Upper lobe of left lung (tissue), 6 donors: ENCODE measurements at regions not wholly inside any gene's neighbourhood (a gene's known extent, or its start where the extent isn't known, plus 50 kb on each side); places are given as distances from the start of the nearest gene placed in this dataset.

ENCODE experiments used
- ATAC-seq, 2 donors: fragments of 200-7000 bp; cut with Tn5 transposase; one replicate each; pipeline ENCODE4 v1.9.1; 2022; ENCODE audit warnings: mild to moderate bottlenecking in 2 of 2, moderate library complexity in 2 of 2; ENCODE audit not compliant: low FRiP score in 2 of 2
- DNase-seq, 2 donors: peaks; one replicate each; pipeline ENCODE4 v3.0.0-alpha.2; 2019 to 2020
- H3K27ac ChIP-seq, 4 donors: fragments of 200-600 bp; sonication (generic); one replicate each; pipeline ENCODE4 v1.5.1; 2016 to 2019
- H3K27me3 ChIP-seq, 4 donors: fragments of 200-600 bp; sonication (generic); one replicate each; pipeline ENCODE4 v1.5.1; 2017 to 2019
- H3K36me3 ChIP-seq, 4 donors: fragments of 200-600 bp; sonication (generic); one replicate each; pipeline ENCODE4 v1.5.1; 2016 to 2019
- H3K4me1 ChIP-seq, 4 donors: fragments of 200-600 bp; sonication (generic); one replicate each; pipeline ENCODE4 v1.5.1; 2018 to 2019
- H3K4me3 ChIP-seq, 4 donors: fragments of 200-600 bp; sonication (generic); one replicate each; pipeline ENCODE4 v1.5.1; 2017 to 2019; ENCODE audit warnings: mild to moderate bottlenecking in 2 of 4, moderate library complexity in 1 of 4
- H3K9me3 ChIP-seq, 4 donors: fragments of 200-600 bp; sonication (generic); one replicate each; pipeline ENCODE4 v1.5.1; 2018 to 2019
- EP300 ChIP-seq, 4 donors: sonication (generic); formaldehyde crosslinking; IDR thresholded peaks; one replicate each; pipeline ENCODE4 v1.5.1; 2017; ENCODE audit warnings: antibody characterized with exemption in 4 of 4, control low read depth in 2 of 4
- POLR2A ChIP-seq, 4 donors: fragments of 450-650 bp; IDR thresholded peaks; one replicate each; pipeline ENCODE4 v1.5.1; 2016 to 2017; ENCODE audit warnings: antibody characterized with exemption in 4 of 4, mild to moderate bottlenecking in 2 of 4
- POLR2AphosphoS5 ChIP-seq, 2 donors: sonication (generic); formaldehyde crosslinking; IDR thresholded peaks; one replicate each; pipeline ENCODE4 v1.5.1; 2017; ENCODE audit warnings: antibody characterized with exemption in 2 of 2
- WGBS, 2 donors: methylation state at CpG; one replicate each; pipeline ENCODE4 v1.1.5; 2017 to 2018; 5-methylcytosine and 5-hydroxymethylcytosine counted together
- TF ChIP-seq, protein P1 (sequence below), 6 experiments: fragments of 450-650 bp in 4 of 6; fragments of 200-600 bp in 2 of 6; sonication (generic) in 2 of 6; IDR thresholded peaks; one replicate each; pipeline ENCODE4 v1.5.1; 2016 to 2019; ENCODE audit warnings: antibody characterized with exemption in 6 of 6
- donor health status: DM: no; HTN: no; CAD: no; lungs with moderate emphysema.
- donor health status: DM: no; HTN: yes; CAD: no; lungs with severe emphysema.

DNA sequence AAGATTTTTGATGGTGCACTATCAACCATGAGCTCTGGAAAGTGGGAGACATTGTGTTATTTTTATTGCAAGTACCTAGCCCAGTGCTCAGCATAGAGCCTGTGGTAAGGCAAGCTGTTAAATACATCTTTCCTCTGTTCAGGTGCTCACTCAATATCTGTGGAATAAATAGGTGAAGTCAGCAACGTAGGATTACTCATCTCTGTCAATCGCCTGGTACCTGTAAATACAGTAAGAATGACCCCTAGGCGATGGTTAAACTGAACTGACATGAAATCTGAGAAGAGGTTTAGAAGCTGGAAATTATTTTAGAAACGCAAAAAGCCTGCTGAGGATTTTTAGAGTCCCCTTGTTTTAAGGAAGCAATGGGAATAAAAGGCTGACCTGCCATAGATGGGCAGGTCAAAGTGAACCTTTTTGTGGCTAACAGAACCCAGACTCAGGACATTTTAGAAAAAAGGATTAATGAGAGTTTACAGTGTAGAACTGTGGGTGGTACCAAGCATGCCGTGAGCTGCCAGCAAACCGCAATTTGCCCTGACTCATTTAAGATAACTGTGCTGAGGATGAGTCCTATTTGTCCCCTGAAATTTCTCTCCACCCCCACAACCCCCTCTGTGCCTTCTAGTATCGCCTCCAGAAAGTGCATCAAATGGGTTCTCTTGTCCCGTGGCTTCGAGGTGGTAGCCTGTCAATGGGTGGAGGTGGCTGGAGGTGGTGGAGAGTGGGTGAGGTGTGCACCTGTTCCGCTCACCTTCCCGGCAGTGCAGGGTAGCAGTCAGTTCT is 375.1 kb downstream of the MED10 start:
- no peaks in the 10 kb centered on the region for H3K4me1 ChIP-seq
- no peak for DNase-seq
- ATAC-seq, result no peak
- H3K9me3 ChIP-seq, result no peaks in the 10 kb centered on the region
- no peaks in the 10 kb centered on the region for H3K36me3 ChIP-seq
- no peak overlapping the region for H3K27ac ChIP-seq
- no peak overlapping the region for H3K4me3 ChIP-seq
- TF ChIP-seq, protein P1, sequence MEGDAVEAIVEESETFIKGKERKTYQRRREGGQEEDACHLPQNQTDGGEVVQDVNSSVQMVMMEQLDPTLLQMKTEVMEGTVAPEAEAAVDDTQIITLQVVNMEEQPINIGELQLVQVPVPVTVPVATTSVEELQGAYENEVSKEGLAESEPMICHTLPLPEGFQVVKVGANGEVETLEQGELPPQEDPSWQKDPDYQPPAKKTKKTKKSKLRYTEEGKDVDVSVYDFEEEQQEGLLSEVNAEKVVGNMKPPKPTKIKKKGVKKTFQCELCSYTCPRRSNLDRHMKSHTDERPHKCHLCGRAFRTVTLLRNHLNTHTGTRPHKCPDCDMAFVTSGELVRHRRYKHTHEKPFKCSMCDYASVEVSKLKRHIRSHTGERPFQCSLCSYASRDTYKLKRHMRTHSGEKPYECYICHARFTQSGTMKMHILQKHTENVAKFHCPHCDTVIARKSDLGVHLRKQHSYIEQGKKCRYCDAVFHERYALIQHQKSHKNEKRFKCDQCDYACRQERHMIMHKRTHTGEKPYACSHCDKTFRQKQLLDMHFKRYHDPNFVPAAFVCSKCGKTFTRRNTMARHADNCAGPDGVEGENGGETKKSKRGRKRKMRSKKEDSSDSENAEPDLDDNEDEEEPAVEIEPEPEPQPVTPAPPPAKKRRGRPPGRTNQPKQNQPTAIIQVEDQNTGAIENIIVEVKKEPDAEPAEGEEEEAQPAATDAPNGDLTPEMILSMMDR (IDR thresholded peaks at IDR 0.05), result no peak
- TF ChIP-seq POLR2AphosphoS5 (IDR thresholded peaks at IDR 0.05), result no peak
- TF ChIP-seq EP300 (IDR thresholded peaks at IDR 0.05), result no peak
- no peak for TF ChIP-seq POLR2A (IDR thresholded peaks at IDR 0.05)
- 87 to 88% methylated on average over 9 to 11 of the region's 11 CpGs for WGBS, 2 donors
- H3K27me3 ChIP-seq, result no peaks in the 10 kb centered on the region

DNA sequence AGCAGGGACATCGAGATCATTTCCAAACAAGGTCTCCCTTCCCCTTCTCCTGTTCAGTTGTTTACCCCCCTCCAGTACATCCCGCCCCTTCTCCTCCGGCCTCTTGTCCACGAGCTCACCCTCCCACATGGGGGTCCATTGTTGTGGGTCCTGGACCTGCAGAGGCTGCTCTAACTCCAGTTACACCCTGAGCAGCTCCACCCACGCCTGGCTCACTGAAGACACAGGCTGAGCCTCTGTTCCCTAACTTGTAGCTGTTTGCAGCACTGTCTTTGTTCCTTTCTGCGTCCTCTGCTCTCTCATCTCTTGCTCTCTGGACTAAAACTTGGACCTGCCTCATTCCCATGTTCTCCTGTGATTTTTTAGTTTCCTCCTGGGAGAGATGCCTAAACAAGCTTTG is 377.5 kb downstream of the MED10 start:
- Histone ChIP-seq H3K27ac (no peak overlapping the region), H3K27me3 (no peaks in the 10 kb centered on the region), H3K4me3 (no peak overlapping the region), H3K9me3 (peaks cover 0 to 4% (median 2%) of the 10 kb centered on the region in 4 donors), H3K36me3 (no peaks in the 10 kb centered on the region), H3K4me1 (no peaks in the 10 kb centered on the region)
- no peak for ATAC-seq
- TF ChIP-seq POLR2A (IDR thresholded peaks at IDR 0.05) (no peak), EP300 (IDR thresholded peaks at IDR 0.05) (no peak), POLR2AphosphoS5 (IDR thresholded peaks at IDR 0.05) (no peak)
- TF ChIP-seq, protein P1 (IDR thresholded peaks at IDR 0.05), result no peak
- 47 to 66% methylated on average over 6 of the region's 6 CpGs for WGBS, 2 donors
- DNase-seq, result no peak

DNA sequence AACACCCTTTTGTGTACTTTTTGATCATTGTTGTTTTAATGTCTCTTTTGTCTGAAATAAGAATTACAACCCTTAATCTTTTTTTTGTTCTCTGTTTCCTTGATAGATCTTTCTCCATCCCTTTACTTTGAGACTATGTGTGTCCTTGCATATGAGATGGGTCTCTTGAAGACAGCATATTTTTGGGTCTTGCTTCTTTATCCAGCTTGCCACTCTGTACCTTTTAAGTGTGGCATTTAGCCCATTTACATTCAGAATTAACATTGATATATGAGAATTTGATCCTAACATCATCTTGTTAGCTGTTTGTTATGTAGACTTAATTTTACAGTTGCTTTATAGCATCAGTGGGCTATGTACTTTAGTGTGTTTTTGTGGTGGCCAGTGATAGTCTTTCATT is 382.5 kb downstream of the MED10 start:
- Histone ChIP-seq H3K27ac (no peak overlapping the region), H3K36me3 (no peaks in the 10 kb centered on the region), H3K4me1 (no peaks in the 10 kb centered on the region), H3K4me3 (no peak overlapping the region), H3K9me3 (peaks cover 0 to 14% (median 10%) of the 10 kb centered on the region in 4 donors), H3K27me3 (no peaks in the 10 kb centered on the region)
- TF ChIP-seq POLR2A (IDR thresholded peaks at IDR 0.05), result no peak
- TF ChIP-seq EP300 (IDR thresholded peaks at IDR 0.05), result no peak
- TF ChIP-seq, protein P1 (IDR thresholded peaks at IDR 0.05), result no peak
- TF ChIP-seq POLR2AphosphoS5 (IDR thresholded peaks at IDR 0.05), result no peak
- ATAC-seq (no peak), DNase-seq (no peak)

DNA sequence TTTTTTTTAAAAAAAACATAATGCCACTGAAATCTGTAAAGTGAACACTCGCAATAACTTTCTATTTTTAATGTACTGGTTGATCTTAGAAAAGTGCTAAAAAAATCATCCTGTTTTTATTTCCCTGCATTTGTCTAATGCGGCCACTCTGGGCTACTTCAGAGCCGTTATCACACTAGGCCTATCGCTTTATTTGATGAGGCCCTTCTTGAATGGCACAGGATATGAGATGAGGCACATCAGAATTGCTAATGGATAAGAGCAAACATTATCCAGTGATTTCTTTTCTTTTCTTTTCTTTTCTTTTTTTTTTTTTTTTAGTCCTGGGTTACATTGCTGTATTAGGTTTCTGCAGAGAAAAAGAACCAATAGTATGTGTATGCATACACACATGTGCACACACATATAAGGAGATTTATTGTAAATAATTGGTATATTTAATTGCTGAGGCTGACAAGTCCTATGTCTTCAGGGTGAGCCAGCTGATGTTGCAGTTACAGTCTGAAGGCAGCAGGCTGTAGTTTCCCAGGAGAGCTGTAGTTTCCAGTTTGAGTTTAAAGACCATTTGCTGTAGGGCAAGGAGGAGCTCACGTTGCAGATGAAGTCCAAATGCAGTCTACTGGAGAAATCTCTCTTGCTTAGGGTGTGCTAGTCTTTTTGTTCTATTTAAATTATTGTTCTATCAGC is 391.7 kb downstream of the MED10 start:
- Histone ChIP-seq H3K4me3 (no peak overlapping the region), H3K4me1 (no peaks in the 10 kb centered on the region), H3K36me3 (no peaks in the 10 kb centered on the region), H3K27ac (no peak overlapping the region), H3K9me3 (no peaks in the 10 kb centered on the region), H3K27me3 (no peaks in the 10 kb centered on the region)
- WGBS, 2 donors, result 81 to 83% methylated on average over 5 of the region's 5 CpGs
- ATAC-seq (no peak), DNase-seq (no peak)
- TF ChIP-seq EP300 (IDR thresholded peaks at IDR 0.05) (no peak), POLR2A (IDR thresholded peaks at IDR 0.05) (no peak), POLR2AphosphoS5 (IDR thresholded peaks at IDR 0.05) (no peak)
- TF ChIP-seq, protein P1 (IDR thresholded peaks at IDR 0.05), result no peak
